ENCODE measurements at regions not wholly inside any gene's neighbourhood (a gene's known extent, or its start where the extent isn't known, plus 50 kb on each side); places are given as distances from the start of the nearest gene placed in this dataset.

DNA sequence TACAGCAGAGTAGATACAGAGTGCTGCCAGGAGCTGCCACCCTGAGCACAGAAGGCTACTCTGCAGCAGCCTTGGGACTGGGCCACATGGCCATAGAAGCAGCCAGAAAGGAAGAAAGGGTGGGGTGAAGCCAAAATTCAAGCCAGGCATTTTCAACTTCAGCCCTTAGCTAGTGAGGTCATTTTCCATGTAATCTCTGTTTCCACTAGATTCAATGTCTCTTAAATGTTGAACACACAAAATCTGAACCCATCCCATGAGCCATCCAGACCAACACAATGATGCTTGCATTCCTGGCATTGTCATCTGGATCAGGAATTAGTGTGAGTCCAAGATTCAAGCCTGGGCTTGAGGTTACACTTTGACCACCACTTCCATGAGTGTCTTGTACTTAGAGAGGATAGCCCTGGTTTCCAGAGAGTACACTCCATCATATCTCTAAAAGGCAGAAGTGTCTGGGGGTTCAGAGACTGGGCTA, 243.6 kb downstream of the OSR1 start:
- TF ChIP-seq, protein P1, sequence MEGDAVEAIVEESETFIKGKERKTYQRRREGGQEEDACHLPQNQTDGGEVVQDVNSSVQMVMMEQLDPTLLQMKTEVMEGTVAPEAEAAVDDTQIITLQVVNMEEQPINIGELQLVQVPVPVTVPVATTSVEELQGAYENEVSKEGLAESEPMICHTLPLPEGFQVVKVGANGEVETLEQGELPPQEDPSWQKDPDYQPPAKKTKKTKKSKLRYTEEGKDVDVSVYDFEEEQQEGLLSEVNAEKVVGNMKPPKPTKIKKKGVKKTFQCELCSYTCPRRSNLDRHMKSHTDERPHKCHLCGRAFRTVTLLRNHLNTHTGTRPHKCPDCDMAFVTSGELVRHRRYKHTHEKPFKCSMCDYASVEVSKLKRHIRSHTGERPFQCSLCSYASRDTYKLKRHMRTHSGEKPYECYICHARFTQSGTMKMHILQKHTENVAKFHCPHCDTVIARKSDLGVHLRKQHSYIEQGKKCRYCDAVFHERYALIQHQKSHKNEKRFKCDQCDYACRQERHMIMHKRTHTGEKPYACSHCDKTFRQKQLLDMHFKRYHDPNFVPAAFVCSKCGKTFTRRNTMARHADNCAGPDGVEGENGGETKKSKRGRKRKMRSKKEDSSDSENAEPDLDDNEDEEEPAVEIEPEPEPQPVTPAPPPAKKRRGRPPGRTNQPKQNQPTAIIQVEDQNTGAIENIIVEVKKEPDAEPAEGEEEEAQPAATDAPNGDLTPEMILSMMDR (IDR thresholded peaks at IDR 0.05; ENCODE audit: borderline replicate concordance, extremely low read depth, low read length, poor library complexity, severe bottlenecking) = no peak
- TF ChIP-seq EZH2 (IDR thresholded peaks at IDR 0.05; ENCODE audit: borderline replicate concordance, low read depth, low read length, severe bottlenecking) = no peak
